ENCODE measurements at regions not wholly inside any gene's neighbourhood (a gene's known extent, or its start where the extent isn't known, plus 50 kb on each side); places are given as distances from the start of the nearest gene placed in this dataset.

GRCh38 chr3:1696669-1697275, 401.9 kb upstream of the CNTN4 start:
- DNase-seq: no peak

DNA sequence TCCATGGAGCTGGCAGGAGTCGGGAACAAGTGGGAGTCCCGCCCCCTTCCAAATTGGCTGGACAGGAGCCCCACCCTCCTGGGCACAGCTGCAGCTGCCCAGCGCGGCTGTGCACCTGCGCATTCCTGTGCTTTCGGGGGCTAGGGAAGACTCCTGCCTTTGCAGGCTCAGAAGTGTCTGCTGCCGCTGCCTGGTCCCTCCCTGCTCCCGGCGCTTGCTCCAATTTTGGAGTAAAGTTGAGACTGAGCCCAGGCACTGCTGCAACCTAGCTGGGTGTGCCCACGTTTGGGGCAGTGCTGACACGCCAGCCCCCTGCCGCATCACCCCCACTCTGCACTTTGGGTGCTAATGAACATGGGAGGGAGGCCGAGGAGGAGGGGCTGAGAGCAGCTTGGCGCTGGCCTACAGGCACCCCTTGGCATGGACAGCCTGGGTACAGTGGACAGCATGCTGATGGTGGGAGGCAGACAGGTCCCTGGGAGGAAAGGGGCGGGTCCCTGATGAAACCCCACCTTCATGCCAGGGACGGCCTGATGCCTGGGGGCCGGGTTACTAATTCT, 399.2 kb upstream of the CNTN4 start:
- no peak for DNase-seq

- no peak for DNase-seq
Observed at GRCh38 chr3:1700650-1701049, 398.0 kb upstream of the CNTN4 start.

- no peak for DNase-seq
Observed at GRCh38 chr3:1703169-1703568, 395.5 kb upstream of the CNTN4 start.

DNA sequence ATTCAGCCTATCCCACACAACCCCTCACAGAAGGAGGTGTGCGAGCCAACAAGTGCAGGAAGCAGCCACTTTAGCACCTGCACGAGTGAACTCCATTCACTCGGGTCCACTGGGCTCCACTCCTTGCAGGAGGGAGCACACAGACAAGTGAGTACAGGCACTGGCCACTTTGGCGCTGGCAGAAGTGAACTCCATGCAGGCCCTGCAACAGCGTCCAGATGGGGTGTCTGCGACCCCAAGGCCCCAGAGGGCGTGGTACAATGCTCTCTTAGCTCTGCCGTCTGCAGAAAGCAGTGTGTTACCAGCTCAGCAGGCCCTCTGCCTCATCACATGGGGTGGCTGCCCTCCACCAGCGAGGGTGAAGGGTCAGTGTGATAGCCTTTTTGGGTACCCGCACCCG, 388.0 kb upstream of the CNTN4 start:
- no peak for DNase-seq

- no peak for DNase-seq
Observed at GRCh38 chr3:1717524-1717923, 381.1 kb upstream of the CNTN4 start.

GRCh38 chr3:1723726-1724125, 374.9 kb upstream of the CNTN4 start:
- DNase-seq: no peak

DNA sequence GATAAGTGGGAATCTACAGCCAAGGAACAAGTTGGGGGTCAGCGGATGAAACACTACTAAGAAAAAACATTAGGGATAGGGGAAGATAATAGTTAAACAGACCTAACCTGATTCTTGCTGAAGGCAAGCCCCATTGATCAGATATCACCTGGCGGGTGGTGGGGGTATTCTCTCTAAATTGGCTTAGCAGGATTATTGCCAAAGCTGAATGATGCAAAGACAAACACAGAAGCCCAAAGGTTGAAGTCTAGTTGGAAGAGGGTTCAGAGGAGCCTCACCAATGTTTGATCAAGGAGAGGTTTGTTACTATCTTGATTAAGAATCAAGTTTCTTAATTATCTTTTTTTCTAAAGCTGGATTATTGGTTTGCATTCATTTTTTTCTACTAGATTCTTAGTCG, 371.9 kb upstream of the CNTN4 start:
- no peak for DNase-seq

- DNase-seq: no peak
Observed at GRCh38 chr3:1727242-1727641, 371.4 kb upstream of the CNTN4 start.

- DNase-seq: no peak
Observed at GRCh38 chr3:1728510-1728909, 370.2 kb upstream of the CNTN4 start.

- no peak for DNase-seq
Observed at GRCh38 chr3:1734494-1735122, 364.1 kb upstream of the CNTN4 start.

- no peak for DNase-seq
Observed at GRCh38 chr3:1752205-1752604, 346.5 kb upstream of the CNTN4 start.

DNA sequence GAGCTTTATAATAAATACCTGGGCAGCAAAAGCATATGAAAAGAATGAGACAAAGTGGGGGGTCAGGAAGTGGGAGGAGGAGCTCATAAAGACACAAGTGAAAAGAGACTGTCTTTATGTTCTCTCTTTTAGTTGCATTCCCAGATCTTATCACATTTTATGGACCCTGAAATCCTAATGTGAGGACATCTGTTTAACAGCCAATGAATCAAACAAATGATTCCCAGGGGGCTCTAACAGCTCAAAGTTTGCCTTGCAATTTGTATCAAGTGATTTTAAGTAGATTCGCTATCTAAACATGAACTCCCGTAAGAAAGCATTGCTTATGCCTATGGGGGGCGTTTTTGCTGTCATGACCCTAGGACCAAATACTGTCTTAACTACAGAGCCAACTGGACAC, 332.3 kb upstream of the CNTN4 start:
- no peak for DNase-seq

- DNase-seq: no peak
Observed at GRCh38 chr3:1773679-1774078, 325.0 kb upstream of the CNTN4 start.

DNA sequence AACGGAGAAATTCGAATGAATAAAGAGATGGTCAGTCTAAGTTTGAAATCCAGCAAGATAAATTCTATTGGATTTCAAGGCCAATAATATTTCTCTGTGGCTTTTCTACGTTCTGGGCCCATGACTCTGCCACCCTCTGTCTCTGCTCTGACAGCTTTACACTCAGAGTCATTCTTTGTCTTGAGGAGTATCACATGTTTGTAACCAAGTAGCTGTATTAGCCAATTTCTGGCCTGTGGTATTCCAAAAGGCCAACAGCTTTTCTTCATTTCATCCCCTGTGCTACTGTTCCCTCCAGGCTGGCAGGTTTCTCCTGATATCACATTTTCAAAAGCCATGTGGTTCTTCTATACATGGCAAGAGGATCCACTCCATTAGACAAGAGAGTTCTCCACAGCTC, 324.1 kb upstream of the CNTN4 start:
- no peak for DNase-seq

GRCh38 chr3:1775321-1775720, 323.3 kb upstream of the CNTN4 start:
- no peak for DNase-seq

GRCh38 chr3:1783995-1784394, 314.7 kb upstream of the CNTN4 start:
- no peak for DNase-seq

GRCh38 chr3:1787094-1787493, 311.6 kb upstream of the CNTN4 start:
- DNase-seq: no peak

DNA sequence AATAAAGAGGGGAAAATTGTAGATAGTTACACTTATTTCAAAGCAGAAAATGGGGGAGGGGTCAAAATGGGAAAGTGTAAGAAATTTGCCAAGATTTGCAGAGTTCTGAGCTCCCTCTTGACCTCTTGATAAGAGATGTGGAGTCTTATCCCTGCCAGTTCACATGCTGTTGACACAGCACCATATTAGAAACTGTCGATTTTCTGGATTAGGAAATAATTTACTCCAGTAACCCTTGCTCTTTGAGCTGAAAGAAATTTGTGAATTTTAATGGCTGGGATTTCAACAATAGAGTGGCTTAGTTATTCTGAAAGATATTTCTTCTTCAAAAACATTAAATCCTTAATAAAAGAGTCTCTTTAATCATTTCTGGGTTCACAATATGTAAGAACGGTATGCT, 306.2 kb upstream of the CNTN4 start:
- no peak for DNase-seq

DNA sequence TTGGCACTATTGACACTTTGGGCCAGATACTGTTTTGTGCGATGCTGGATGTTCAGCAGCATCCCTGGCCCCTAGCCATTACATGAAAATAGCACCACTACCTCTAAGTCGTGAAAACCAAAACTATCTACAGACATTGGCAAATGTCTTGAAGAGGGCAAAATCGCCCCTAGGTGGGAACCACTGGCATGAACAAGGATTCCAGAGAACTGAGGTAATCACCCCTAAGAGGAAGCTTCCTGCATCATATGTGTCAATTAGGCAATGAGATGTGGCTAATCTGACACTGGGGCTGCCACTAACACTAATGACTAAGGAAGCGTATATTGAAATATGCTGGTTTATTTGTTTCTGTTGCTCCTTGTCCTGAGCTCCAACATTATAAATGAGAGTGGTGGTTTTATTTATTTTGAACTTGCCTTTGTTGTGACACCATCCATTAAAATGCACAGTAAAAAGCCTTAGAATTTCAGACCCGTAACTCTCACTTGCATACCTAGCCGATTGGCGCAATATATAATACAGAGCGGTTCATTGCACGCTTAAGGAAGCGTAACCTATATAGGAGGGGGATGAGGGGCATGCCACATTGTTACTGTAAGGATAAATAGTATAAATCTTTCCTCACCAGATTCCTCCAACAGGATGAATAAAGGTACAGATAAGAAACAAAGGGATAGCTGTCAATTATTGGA, 299.8 kb upstream of the CNTN4 start:
- no peak for DNase-seq

GRCh38 chr3:1805331-1805730, 293.3 kb upstream of the CNTN4 start:
- DNase-seq: no peak

DNA sequence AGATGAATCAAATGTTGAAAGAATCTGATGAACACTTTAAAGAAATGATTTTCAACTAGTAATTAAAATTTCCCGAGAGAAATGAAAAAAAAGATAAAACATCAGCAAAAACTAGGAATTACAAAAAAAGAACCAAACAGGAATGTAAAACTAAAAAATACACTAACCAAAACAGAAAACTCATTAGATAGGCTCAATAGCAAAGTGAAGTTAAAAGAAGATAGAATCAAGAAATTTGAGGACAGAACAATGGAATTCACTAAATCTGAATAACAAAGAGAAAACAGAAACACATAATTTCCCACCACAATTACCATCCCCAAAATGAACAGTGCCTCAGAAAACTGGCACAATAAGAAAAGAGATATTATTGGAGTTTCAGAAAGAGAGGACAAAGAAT, 290.1 kb upstream of the CNTN4 start:
- DNase-seq: no peak

GRCh38 chr3:1823867-1824266, 274.8 kb upstream of the CNTN4 start:
- DNase-seq: no peak

- DNase-seq: no peak
Observed at GRCh38 chr3:1824359-1824758, 274.3 kb upstream of the CNTN4 start.
